GM18867 (cell line): ENCODE measurements at regions not wholly inside any gene's neighbourhood (a gene's known extent, or its start where the extent isn't known, plus 50 kb on each side); places are given as distances from the start of the nearest gene placed in this dataset.

Experiments used
- ATAC-seq: cut with Tn5 transposase; IDR thresholded peaks from one replicate; pipeline ENCODE4 v1.9.1; 2021; ENCODE audit warnings: mild to moderate bottlenecking, moderate library complexity; ENCODE audit not compliant: unreplicated experiment

- ATAC-seq: no peak
Observed at GRCh38 chr6:71584712-71585436, 296.3 kb downstream of the OGFRL1 start.

GRCh38 chr6:71585472-71585871, 296.9 kb downstream of the OGFRL1 start:
- no peak for ATAC-seq

GRCh38 chr6:71588490-71588889, 297.9 kb upstream of the RIMS1 start:
- ATAC-seq: no peak

- ATAC-seq: no peak
Observed at GRCh38 chr6:71589254-71589653, 297.1 kb upstream of the RIMS1 start.

- no peak for ATAC-seq
Observed at GRCh38 chr6:71592643-71593042, 293.7 kb upstream of the RIMS1 start.

- ATAC-seq: no peak
Observed at GRCh38 chr6:71599359-71599758, 287.0 kb upstream of the RIMS1 start.

- no peak for ATAC-seq
Observed at GRCh38 chr6:71602385-71603007, 283.9 kb upstream of the RIMS1 start.

- no peak for ATAC-seq
Observed at GRCh38 chr6:71603021-71603420, 283.3 kb upstream of the RIMS1 start.

- no peak for ATAC-seq
Observed at GRCh38 chr6:71608646-71609045, 277.7 kb upstream of the RIMS1 start.

- no peak for ATAC-seq
Observed at GRCh38 chr6:71619836-71620235, 266.5 kb upstream of the RIMS1 start.

- ATAC-seq: no peak
Observed at GRCh38 chr6:71621918-71622519, 264.3 kb upstream of the RIMS1 start.

GRCh38 chr6:71642120-71642519, 244.2 kb upstream of the RIMS1 start:
- ATAC-seq: peak; percentile 59

- no peak for ATAC-seq
Observed at GRCh38 chr6:71642793-71643192, 243.6 kb upstream of the RIMS1 start.

GRCh38 chr6:71645299-71645698, 241.1 kb upstream of the RIMS1 start:
- no peak for ATAC-seq

- no peak for ATAC-seq
Observed at GRCh38 chr6:71649915-71650314, 236.4 kb upstream of the RIMS1 start.

GRCh38 chr6:71651636-71652035, 234.7 kb upstream of the RIMS1 start:
- no peak for ATAC-seq

- no peak for ATAC-seq
Observed at GRCh38 chr6:71656121-71656520, 230.2 kb upstream of the RIMS1 start.

- no peak for ATAC-seq
Observed at GRCh38 chr6:71665931-71666330, 220.4 kb upstream of the RIMS1 start.

GRCh38 chr6:71672876-71673275, 213.5 kb upstream of the RIMS1 start:
- no peak for ATAC-seq

- ATAC-seq: no peak
Observed at GRCh38 chr6:71675386-71675785, 211.0 kb upstream of the RIMS1 start.

GRCh38 chr6:71676298-71676697, 210.1 kb upstream of the RIMS1 start:
- no peak for ATAC-seq

- ATAC-seq: no peak
Observed at GRCh38 chr6:71678091-71678490, 208.3 kb upstream of the RIMS1 start.
